Transverse colon (tissue), 4 donors: ENCODE measurements at regions not wholly inside any gene's neighbourhood (a gene's known extent, or its start where the extent isn't known, plus 50 kb on each side); places are given as distances from the start of the nearest gene placed in this dataset.

ENCODE experiments used
- DNase-seq: peaks from one replicate; pipeline ENCODE4 v3.0.0-alpha.2; 2019
- H3K27ac ChIP-seq, 4 donors: fragments of 200-600 bp; sonication (generic); 2 replicates each; pipeline ENCODE4 v1.5.1; 2016 to 2018; ENCODE audit warnings: inconsistent platforms in 4 of 4
- H3K27me3 ChIP-seq: fragments of 200-600 bp; sonication (generic); 2 replicates; pipeline ENCODE4 v1.5.1; 2017; ENCODE audit warnings: inconsistent platforms
- H3K36me3 ChIP-seq, 4 donors: fragments of 200-600 bp; sonication (generic); 2 replicates each; pipeline ENCODE4 v1.5.1; 2017 to 2019; ENCODE audit warnings: inconsistent platforms in 4 of 4
- H3K4me1 ChIP-seq, 4 donors: fragments of 200-600 bp; sonication (generic); 2 replicates each; pipeline ENCODE4 v1.5.1; 2017 to 2020; ENCODE audit warnings: inconsistent platforms in 4 of 4
- H3K4me3 ChIP-seq, 4 donors: fragments of 200-600 bp; sonication (generic); 1 replicate in 1 of 4; 2 replicates in 3 of 4; pipeline versions ENCODE4 v1.5.1 to v1.6.1; 2017 to 2019; ENCODE audit warnings: inconsistent platforms in 4 of 4
- H3K9me3 ChIP-seq, 2 donors: fragments of 200-600 bp; sonication (generic); 2 replicates each; pipeline ENCODE4 v1.5.1; 2017 to 2019; ENCODE audit warnings: inconsistent platforms in 2 of 2
- CTCF ChIP-seq, 5 experiments: fragments of 200-600 bp in 3 of 5; fragments of 450-650 bp in 2 of 5; sonication (generic) in 3 of 5; IDR thresholded peaks; 1 replicate in 2 of 5; 2 replicates in 3 of 5; pipeline ENCODE4 v1.5.1; 2016 to 2017; ENCODE audit warnings: antibody characterized with exemption in 5 of 5, inconsistent platforms in 3 of 5, mild to moderate bottlenecking in 2 of 5, moderate library complexity in 1 of 5
- EP300 ChIP-seq: sonication (generic); formaldehyde crosslinking; IDR thresholded peaks from one replicate; pipeline ENCODE4 v1.6.1; 2017; ENCODE audit warnings: antibody characterized with exemption, low read depth
- POLR2A ChIP-seq: fragments of 450-650 bp; IDR thresholded peaks from one replicate; pipeline ENCODE4 v1.6.1; 2016; ENCODE audit warnings: antibody characterized with exemption, mild to moderate bottlenecking, moderate library complexity
- POLR2AphosphoS5 ChIP-seq, 3 donors: sonication (generic); formaldehyde crosslinking; IDR thresholded peaks; one replicate each; pipeline ENCODE4 v1.6.1; 2016; ENCODE audit warnings: antibody characterized with exemption in 3 of 3
- WGBS, 2 donors: methylation state at CpG; one replicate each; pipeline ENCODE4 v1.1.5; 2018; ENCODE audit warnings: low coverage in 1 of 2; 5-methylcytosine and 5-hydroxymethylcytosine counted together
- in situ Hi-C, 4 donors: fragments of 200-750 bp; cut with MboI; loops; one replicate each; pipeline versions ENCODE4 v1.15.0 to v1.15.1; 2017; ENCODE audit warnings: low sequenced_read_pairs in 3 of 4, low pct_ligation_motif_present in 1 of 4, low pct_unique_long_range_greater_than_20kb in 1 of 4
- intact Hi-C: fragments of 100-400 bp; cut with DNase I; formaldehyde crosslinking; loops from one replicate; pipeline ENCODE4 v1.15.1; 2023; ENCODE audit warnings: low total_unique reads

GRCh38 chr1:239446611-239447010 lies 60.2 kb downstream of the CHRM3 start:
- intact Hi-C loops (no loop called here), in situ Hi-C loops (no loop called here)
- no peak overlapping the region for H3K4me3 ChIP-seq
- DNase-seq, result no peak
- no peak overlapping the region for H3K27ac ChIP-seq
- no peaks in the 10 kb centered on the region for H3K9me3 ChIP-seq
- H3K36me3 ChIP-seq, result no peaks in the 10 kb centered on the region
- TF ChIP-seq EP300 (no peak), CTCF (IDR thresholded peaks at IDR 0.05) (no peak), POLR2AphosphoS5 (IDR thresholded peaks at IDR 0.05) (no peak), POLR2A (no peak)
- no peaks in the 10 kb centered on the region for H3K27me3 ChIP-seq
- H3K4me1 ChIP-seq, result peaks cover 0 to 34% (median 11%) of the 10 kb centered on the region in 4 donors

GRCh38 chr1:239448911-239449310 lies 62.5 kb downstream of the CHRM3 start:
- 24 to 34% methylated on average over 3 of the region's 3 CpGs for WGBS, 2 donors
- in situ Hi-C loops (no loop called here), intact Hi-C loops (no loop called here)
- H3K4me1 ChIP-seq, result peaks cover 0 to 29% (median 11%) of the 10 kb centered on the region in 4 donors
- H3K36me3 ChIP-seq, result no peaks in the 10 kb centered on the region
- peak in 1 of 3 donors; percentile 32 for TF ChIP-seq POLR2AphosphoS5 (IDR thresholded peaks at IDR 0.05)
- no peak for TF ChIP-seq EP300
- no peaks in the 10 kb centered on the region for H3K9me3 ChIP-seq
- DNase-seq, result no peak
- peak overlapping the region in 2 of 4 donors; percentile 14 to 22 for H3K27ac ChIP-seq
- no peak overlapping the region for H3K4me3 ChIP-seq
- no peaks in the 10 kb centered on the region for H3K27me3 ChIP-seq

GRCh38 chr1:239455743-239456142 lies 69.4 kb downstream of the CHRM3 start:
- TF ChIP-seq POLR2AphosphoS5 (IDR thresholded peaks at IDR 0.05) (no peak), POLR2A (no peak), EP300 (no peak), CTCF (IDR thresholded peaks at IDR 0.05) (no peak)
- intact Hi-C loops, result no loop called here
- 78 to 96% methylated on average over 3 of the region's 3 CpGs for WGBS, 2 donors

GRCh38 chr1:239456788-239457187 lies 70.4 kb downstream of the CHRM3 start:
- in situ Hi-C loops, result no loop called here
- no peak overlapping the region for H3K4me3 ChIP-seq
- H3K36me3 ChIP-seq, result no peaks in the 10 kb centered on the region
- H3K27ac ChIP-seq, result no peak overlapping the region
- intact Hi-C loops, result no loop called here
- H3K4me1 ChIP-seq, result peaks cover 0 to 4% (median 0%) of the 10 kb centered on the region in 4 donors
- H3K9me3 ChIP-seq, result no peaks in the 10 kb centered on the region
- no peak for DNase-seq
- no peaks in the 10 kb centered on the region for H3K27me3 ChIP-seq
- TF ChIP-seq POLR2A (no peak), POLR2AphosphoS5 (IDR thresholded peaks at IDR 0.05) (no peak), EP300 (no peak), CTCF (IDR thresholded peaks at IDR 0.05) (no peak)
- 77 to 80% methylated on average over 1 to 2 of the region's 2 CpGs for WGBS, 2 donors

More at GRCh38 chr1:239455743-239456142, 69.4 kb downstream of the CHRM3 start:
- H3K9me3 ChIP-seq, result no peaks in the 10 kb centered on the region
- no peak for DNase-seq
- no peaks in the 10 kb centered on the region for H3K36me3 ChIP-seq
- no peaks in the 10 kb centered on the region for H3K27me3 ChIP-seq
- no peak overlapping the region for H3K4me3 ChIP-seq
- H3K27ac ChIP-seq, result no peak overlapping the region
- in situ Hi-C loops, result no loop called here
- H3K4me1 ChIP-seq, result peaks cover 0 to 4% (median 0%) of the 10 kb centered on the region in 4 donors

- no peak for DNase-seq
- no peak for TF ChIP-seq CTCF (IDR thresholded peaks at IDR 0.05)
- TF ChIP-seq POLR2AphosphoS5 (IDR thresholded peaks at IDR 0.05), result no peak
- no peak for TF ChIP-seq EP300
- TF ChIP-seq POLR2A, result no peak
- in situ Hi-C loops, result no loop called here
Observed at GRCh38 chr1:239457491-239458143, 71.2 kb downstream of the CHRM3 start.

More at GRCh38 chr1:239457491-239458143, 71.2 kb downstream of the CHRM3 start:
- Histone ChIP-seq H3K27me3 (no peaks in the 10 kb centered on the region), H3K9me3 (no peaks in the 10 kb centered on the region), H3K4me3 (no peak overlapping the region), H3K27ac (no peak overlapping the region), H3K4me1 (peaks cover 0 to 4% (median 0%) of the 10 kb centered on the region in 4 donors), H3K36me3 (no peaks in the 10 kb centered on the region)
- 50 to 60% methylated on average over 4 of the region's 4 CpGs for WGBS, 2 donors
- intact Hi-C loops, result no loop called here
